ENCODE measurements at regions not wholly inside any gene's neighbourhood (a gene's known extent, or its start where the extent isn't known, plus 50 kb on each side); places are given as distances from the start of the nearest gene placed in this dataset.

DNA sequence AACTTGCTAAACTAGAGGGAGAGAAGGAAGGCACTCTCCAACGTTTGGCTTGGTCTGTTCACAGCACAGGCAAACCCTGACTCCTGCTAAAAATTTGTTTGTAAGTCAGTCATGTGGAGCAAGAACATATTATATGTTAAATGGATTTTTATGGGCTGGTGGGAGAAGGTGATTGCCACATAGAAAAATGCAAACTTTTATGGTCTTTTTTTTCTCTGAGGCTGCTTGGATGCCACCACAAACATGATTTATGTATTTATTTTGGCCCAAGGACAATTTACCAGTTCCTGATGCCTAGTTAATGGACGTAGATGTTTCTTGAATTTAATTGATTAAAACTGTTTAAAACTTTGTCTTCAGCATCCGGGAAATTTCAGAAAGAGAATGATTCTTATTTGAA lies 274.2 kb upstream of the MYOCD start:
- TF ChIP-seq, protein P1, sequence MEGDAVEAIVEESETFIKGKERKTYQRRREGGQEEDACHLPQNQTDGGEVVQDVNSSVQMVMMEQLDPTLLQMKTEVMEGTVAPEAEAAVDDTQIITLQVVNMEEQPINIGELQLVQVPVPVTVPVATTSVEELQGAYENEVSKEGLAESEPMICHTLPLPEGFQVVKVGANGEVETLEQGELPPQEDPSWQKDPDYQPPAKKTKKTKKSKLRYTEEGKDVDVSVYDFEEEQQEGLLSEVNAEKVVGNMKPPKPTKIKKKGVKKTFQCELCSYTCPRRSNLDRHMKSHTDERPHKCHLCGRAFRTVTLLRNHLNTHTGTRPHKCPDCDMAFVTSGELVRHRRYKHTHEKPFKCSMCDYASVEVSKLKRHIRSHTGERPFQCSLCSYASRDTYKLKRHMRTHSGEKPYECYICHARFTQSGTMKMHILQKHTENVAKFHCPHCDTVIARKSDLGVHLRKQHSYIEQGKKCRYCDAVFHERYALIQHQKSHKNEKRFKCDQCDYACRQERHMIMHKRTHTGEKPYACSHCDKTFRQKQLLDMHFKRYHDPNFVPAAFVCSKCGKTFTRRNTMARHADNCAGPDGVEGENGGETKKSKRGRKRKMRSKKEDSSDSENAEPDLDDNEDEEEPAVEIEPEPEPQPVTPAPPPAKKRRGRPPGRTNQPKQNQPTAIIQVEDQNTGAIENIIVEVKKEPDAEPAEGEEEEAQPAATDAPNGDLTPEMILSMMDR (IDR thresholded peaks at IDR 0.05): no peak
- DNase-seq (ENCODE audit: low spot score): no peak
- Mint-ChIP-seq H3K27ac (ENCODE audit: unreplicated experiment) (no peak overlapping the region), H3K27me3 (ENCODE audit: low read depth) (no peaks in the 10 kb centered on the region), H3K9me3 (ENCODE audit: low read depth) (no peaks in the 10 kb centered on the region), H3K4me1 (ENCODE audit: low read depth) (peaks cover 8% of the 10 kb centered on the region), H3K4me3 (ENCODE audit: unreplicated experiment) (no peak overlapping the region), H3K36me3 (ENCODE audit: low read depth) (no peaks in the 10 kb centered on the region)

DNA sequence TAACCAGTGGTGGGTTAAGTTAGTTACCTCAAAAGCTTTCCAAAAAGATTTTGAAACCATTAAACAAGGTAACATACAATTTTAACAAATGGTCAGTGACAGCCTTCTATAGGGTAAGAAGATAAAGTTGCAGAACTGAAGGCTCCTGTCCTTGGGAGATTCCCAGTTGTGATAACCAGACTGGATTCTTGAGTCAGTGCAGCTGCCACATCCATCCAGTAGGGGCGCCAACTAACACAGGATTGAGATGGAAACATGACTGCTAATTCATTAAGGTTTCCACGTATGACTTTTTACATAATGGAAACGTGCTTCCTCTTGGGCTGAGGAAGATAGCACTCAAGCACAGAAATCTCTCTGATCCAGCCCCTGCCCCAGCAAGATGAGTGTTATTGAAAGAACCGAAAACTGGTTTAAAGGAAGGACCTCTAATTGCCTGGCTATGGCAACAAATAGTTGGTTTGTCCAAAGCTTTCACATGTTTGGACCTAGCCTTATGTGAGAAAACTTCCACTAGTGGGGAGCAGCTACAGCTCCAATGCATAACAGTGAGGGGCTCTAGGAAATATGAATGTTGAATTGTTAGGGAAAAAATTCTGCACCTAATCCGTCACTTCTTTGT lies 269.8 kb upstream of the MYOCD start:
- Mint-ChIP-seq H3K27me3 (ENCODE audit: low read depth) (no peaks in the 10 kb centered on the region), H3K4me3 (ENCODE audit: unreplicated experiment) (no peak overlapping the region), H3K4me1 (ENCODE audit: low read depth) (peaks cover 8% of the 10 kb centered on the region), H3K27ac (ENCODE audit: unreplicated experiment) (no peak overlapping the region), H3K9me3 (ENCODE audit: low read depth) (no peaks in the 10 kb centered on the region), H3K36me3 (ENCODE audit: low read depth) (no peaks in the 10 kb centered on the region)
- TF ChIP-seq, protein P1 (IDR thresholded peaks at IDR 0.05): peak; percentile 72
- DNase-seq (ENCODE audit: low spot score): no peak

DNA sequence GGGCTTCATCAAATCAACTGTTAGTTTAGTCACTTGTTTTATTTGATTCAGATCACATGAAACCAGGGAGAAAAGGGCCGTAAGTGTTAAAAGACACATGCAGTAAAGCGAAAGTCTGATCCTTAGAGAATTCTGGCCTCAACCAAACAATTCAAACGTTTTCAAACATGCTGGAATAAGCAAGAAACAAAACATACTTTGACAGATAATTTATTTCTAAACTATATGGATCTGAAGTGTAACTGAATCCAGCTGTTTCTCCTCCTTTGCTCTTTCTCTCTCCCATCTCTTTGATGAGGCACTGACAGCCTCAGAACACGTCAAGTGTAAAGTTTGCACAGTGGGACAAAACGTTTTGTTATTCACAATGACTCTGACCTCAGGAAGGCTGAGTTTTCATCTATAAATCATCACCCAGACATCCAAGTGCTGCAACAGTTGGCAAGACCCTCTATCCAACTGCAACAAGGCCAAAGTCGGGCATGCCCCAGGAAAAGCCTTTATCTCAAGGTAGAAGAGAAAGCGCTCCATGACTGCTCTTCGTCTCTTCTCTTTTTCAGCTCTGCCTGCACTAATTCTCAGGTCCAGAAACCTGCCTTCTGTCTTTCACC lies 267.1 kb upstream of the MYOCD start:
- TF ChIP-seq, protein P1 (IDR thresholded peaks at IDR 0.05): no peak
- Mint-ChIP-seq H3K9me3 (ENCODE audit: low read depth) (no peaks in the 10 kb centered on the region), H3K27me3 (ENCODE audit: low read depth) (no peaks in the 10 kb centered on the region), H3K27ac (ENCODE audit: unreplicated experiment) (no peak overlapping the region), H3K4me3 (ENCODE audit: unreplicated experiment) (no peak overlapping the region), H3K36me3 (ENCODE audit: low read depth) (no peaks in the 10 kb centered on the region), H3K4me1 (ENCODE audit: low read depth) (peaks cover 8% of the 10 kb centered on the region)
- DNase-seq (ENCODE audit: low spot score): no peak

DNA sequence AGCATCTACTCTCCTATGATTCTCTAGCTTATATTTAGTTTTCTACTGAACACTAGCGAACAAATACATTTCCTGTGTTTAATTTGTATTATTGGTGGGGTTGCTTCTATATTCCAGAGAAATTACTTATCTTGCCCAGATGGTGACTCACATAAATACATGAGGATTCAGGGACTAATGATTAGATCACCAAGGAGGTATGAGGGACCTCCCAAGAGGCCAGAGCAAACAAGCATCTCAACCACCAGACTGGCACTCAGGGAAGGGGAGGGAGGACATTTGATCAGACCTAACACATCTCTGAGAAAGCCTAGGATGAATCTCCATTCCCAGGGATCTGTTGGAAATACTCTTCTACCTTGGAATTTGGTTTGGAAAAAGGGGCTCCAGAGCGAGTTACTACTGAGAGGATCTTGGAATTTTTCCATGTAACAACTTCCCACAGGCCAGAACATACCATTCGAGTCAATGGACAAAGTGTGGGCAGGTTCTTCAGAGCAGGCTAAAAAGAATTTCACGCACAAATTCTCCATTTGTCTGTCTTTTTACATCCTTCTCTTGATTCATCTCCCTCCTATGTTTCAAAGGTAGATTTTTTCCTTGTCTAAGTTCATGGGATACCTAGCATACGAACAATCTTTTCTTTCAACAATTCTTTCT lies 262.6 kb upstream of the MYOCD start:
- Mint-ChIP-seq H3K27ac (ENCODE audit: unreplicated experiment) (peak overlapping the region; percentile 46), H3K4me3 (ENCODE audit: unreplicated experiment) (no peak overlapping the region), H3K4me1 (ENCODE audit: low read depth) (peaks cover 23% of the 10 kb centered on the region), H3K27me3 (ENCODE audit: low read depth) (no peaks in the 10 kb centered on the region), H3K36me3 (ENCODE audit: low read depth) (no peaks in the 10 kb centered on the region), H3K9me3 (ENCODE audit: low read depth) (no peaks in the 10 kb centered on the region)
- DNase-seq (ENCODE audit: low spot score): no peak
- TF ChIP-seq, protein P1 (IDR thresholded peaks at IDR 0.05): no peak

DNA sequence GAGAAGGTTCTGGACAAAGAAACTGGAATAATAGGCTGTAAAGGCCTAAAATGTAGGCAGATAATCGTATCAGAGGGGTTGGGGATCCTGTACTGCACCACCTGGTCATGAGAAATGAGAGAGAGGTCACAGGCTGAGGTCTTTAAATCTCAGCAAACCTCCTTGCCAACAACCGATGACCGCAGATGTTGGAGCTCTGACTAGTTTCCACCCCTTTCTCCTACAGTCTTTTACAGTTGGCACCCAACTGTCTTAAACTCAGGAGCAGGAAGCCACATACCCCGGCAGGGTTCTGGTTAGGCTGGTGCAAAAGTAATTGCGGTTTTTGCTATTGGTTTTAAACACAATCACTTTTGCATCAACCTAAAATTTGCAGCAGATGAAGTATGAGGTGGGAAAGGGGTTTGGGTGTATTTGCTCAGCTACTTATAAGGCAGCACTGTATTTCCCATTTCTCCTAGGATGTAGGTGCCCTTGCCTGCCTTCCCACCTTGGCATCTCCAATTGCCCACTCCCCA lies 261.8 kb upstream of the MYOCD start:
- DNase-seq (ENCODE audit: low spot score): no peak

More for the DNA sequence above, 261.8 kb upstream of the MYOCD start:
- no peaks in the 10 kb centered on the region for H3K27me3 Mint-ChIP-seq (ENCODE audit: low read depth)
- peaks cover 23% of the 10 kb centered on the region for H3K4me1 Mint-ChIP-seq (ENCODE audit: low read depth)
- H3K9me3 Mint-ChIP-seq (ENCODE audit: low read depth): no peaks in the 10 kb centered on the region
- H3K36me3 Mint-ChIP-seq (ENCODE audit: low read depth): no peaks in the 10 kb centered on the region
- no peak overlapping the region for H3K4me3 Mint-ChIP-seq (ENCODE audit: unreplicated experiment)
- TF ChIP-seq, protein P1 (IDR thresholded peaks at IDR 0.05): no peak
- no peak overlapping the region for H3K27ac Mint-ChIP-seq (ENCODE audit: unreplicated experiment)
